Stomach (tissue), 8 donors: ENCODE measurements at regions not wholly inside any gene's neighbourhood (a gene's known extent, or its start where the extent isn't known, plus 50 kb on each side); places are given as distances from the start of the nearest gene placed in this dataset.

Experiments
- DNase-seq, 2 donors: peaks; one replicate each; pipeline versions ENCODE4 v3.0.0 to v3.0.0-alpha.2; 2013 to 2019
- H3K27ac ChIP-seq, 5 donors: fragments of 200-600 bp in 4 of 5; sonication (generic) in 4 of 5; one replicate each; pipeline ENCODE4 v1.5.1; 2013 to 2019; ENCODE audit warnings: mild to moderate bottlenecking in 1 of 5, moderate library complexity in 1 of 5
- H3K27me3 ChIP-seq, 3 donors: fragments of 200-600 bp; sonication (generic); one replicate each; pipeline ENCODE4 v1.5.1; 2017 to 2019; ENCODE audit warnings: mixed run types in 1 of 3
- H3K36me3 ChIP-seq, 4 donors: fragments of 200-600 bp; sonication (generic); 1 replicate in 3 of 4; 2 replicates in 1 of 4; pipeline ENCODE4 v1.5.1; 2016 to 2019
- H3K4me1 ChIP-seq, 4 donors: fragments of 200-600 bp; sonication (generic); one replicate each; pipeline ENCODE4 v1.5.1; 2016 to 2019
- H3K4me3 ChIP-seq, 4 donors: fragments of 200-600 bp; sonication (generic) in 3 of 4; one replicate each; pipeline ENCODE4 v1.5.1; 2016 to 2019; ENCODE audit warnings: mild to moderate bottlenecking in 1 of 4
- H3K9me3 ChIP-seq, 4 donors: fragments of 200-600 bp; sonication (generic); one replicate each; pipeline ENCODE4 v1.5.1; 2016 to 2019
- CTCF ChIP-seq, 7 experiments: fragments of 450-650 bp in 4 of 7; fragments of 200-600 bp in 3 of 7; sonication (generic) in 3 of 7; IDR thresholded peaks; one replicate each; pipeline ENCODE4 v1.5.1; 2016 to 2019; ENCODE audit warnings: antibody characterized with exemption in 7 of 7, control low read depth in 2 of 7, mild to moderate bottlenecking in 1 of 7
- EP300 ChIP-seq: sonication (generic); formaldehyde crosslinking; IDR thresholded peaks from one replicate; pipeline ENCODE4 v1.6.1; 2017; ENCODE audit warnings: antibody characterized with exemption
- POLR2A ChIP-seq, 4 donors: fragments of 450-650 bp; IDR thresholded peaks; one replicate each; pipeline ENCODE4 v1.6.1; 2016; ENCODE audit warnings: antibody characterized with exemption in 4 of 4, control low read depth in 2 of 4, mild to moderate bottlenecking in 1 of 4, moderate library complexity in 1 of 4
- POLR2AphosphoS5 ChIP-seq, 3 donors: sonication (generic); formaldehyde crosslinking; IDR thresholded peaks; one replicate each; pipeline ENCODE4 v1.6.1; 2016; ENCODE audit warnings: antibody characterized with exemption in 3 of 3
- WGBS, 5 donors: extraction: QIAGEN DNeasy Blood & Tissue Kit in 3 of 5; methylation state at CpG; one replicate each; pipeline versions ENCODE4 v1.1.5 to v1.1.7; 2013 to 2018; 5-methylcytosine and 5-hydroxymethylcytosine counted together
- intact Hi-C: fragments of 100-400 bp; cut with DNase I; formaldehyde crosslinking; loops from one replicate; pipeline ENCODE4 v1.15.1; 2023; ENCODE audit warnings: low total_unique reads
- donor health status: healthy with polysubstance abuse.
- donor health status: Bipolar disorder and iron deficiency.
- donor health status: healthy.

DNA sequence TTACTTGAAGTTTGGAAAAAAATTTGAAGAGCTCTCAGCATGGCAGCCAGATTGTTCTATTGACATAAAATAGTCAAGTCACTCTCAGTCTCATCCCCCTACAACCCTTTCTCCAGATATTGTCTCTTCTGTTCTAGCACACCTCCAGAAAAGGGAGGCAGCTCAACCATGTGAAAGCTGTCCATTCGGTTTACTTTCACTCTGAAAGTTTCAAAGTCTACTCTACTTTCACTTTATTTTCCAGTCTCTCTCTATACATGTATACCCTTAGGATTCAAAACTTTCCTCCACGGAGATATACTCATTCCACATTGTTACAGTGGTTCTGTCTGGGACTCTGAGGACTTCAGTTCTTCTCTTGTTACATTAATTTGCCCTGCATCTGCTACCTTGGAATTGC lies 111.0 kb upstream of the STAC start:
- no peak overlapping the region for H3K27ac ChIP-seq
- 74 to 88% (median 82%) methylated on average over 2 of the region's 2 CpGs for WGBS, 5 donors
- H3K36me3 ChIP-seq: no peaks in the 10 kb centered on the region
- no peak overlapping the region for H3K4me3 ChIP-seq
- no peaks in the 10 kb centered on the region for H3K4me1 ChIP-seq
- peaks cover 0 to 10% (median under 1%) of the 10 kb centered on the region in 4 donors for H3K9me3 ChIP-seq
- DNase-seq: no peak
- intact Hi-C loops: no loop called here
- no peaks in the 10 kb centered on the region for H3K27me3 ChIP-seq
- TF ChIP-seq EP300: no peak
- TF ChIP-seq POLR2AphosphoS5 (IDR thresholded peaks at IDR 0.05): no peak
- TF ChIP-seq POLR2A (IDR thresholded peaks at IDR 0.05): no peak
- no peak for TF ChIP-seq CTCF (IDR thresholded peaks at IDR 0.05)

GRCh38 chr3:36282766-36283165 lies 97.5 kb upstream of the STAC start:
- Histone ChIP-seq H3K27ac (no peak overlapping the region), H3K27me3 (no peaks in the 10 kb centered on the region), H3K9me3 (peaks cover 0 to 8% (median 0%) of the 10 kb centered on the region in 4 donors), H3K4me3 (no peak overlapping the region), H3K4me1 (peaks cover 0 to 5% (median 0%) of the 10 kb centered on the region in 4 donors), H3K36me3 (no peaks in the 10 kb centered on the region)
- TF ChIP-seq EP300 (no peak), CTCF (IDR thresholded peaks at IDR 0.05) (no peak), POLR2AphosphoS5 (IDR thresholded peaks at IDR 0.05) (no peak), POLR2A (IDR thresholded peaks at IDR 0.05) (no peak)
- intact Hi-C loops: no loop called here
- 23 to 31% (median 26%) methylated on average over 3 of the region's 3 CpGs for WGBS, 5 donors
- no peak for DNase-seq

GRCh38 chr3:36295296-36295695 lies 85.0 kb upstream of the STAC start:
- TF ChIP-seq EP300: no peak
- no peak for TF ChIP-seq CTCF (IDR thresholded peaks at IDR 0.05)
- no peak for TF ChIP-seq POLR2A (IDR thresholded peaks at IDR 0.05)
- no peak overlapping the region for H3K27ac ChIP-seq
- intact Hi-C loops: no loop called here

DNA sequence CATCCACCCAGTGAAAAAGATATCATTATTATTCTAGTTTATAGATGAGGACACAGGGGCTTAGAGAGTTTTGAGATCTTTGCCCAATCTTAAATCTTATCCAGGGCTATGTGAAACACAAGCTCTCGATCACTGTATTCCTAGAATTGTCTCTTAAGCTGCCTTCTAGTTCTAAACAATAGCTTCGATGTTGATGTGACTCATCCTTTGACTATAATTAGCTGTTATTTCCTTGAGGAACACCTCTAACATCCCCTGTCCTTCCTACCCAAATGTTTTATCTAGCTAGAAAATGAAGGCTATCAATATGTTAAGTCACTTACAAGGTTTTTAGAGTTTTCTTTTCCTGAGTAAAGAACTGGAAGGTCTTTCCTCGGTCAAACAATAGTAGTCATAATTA lies 83.1 kb upstream of the STAC start:
- TF ChIP-seq POLR2A (IDR thresholded peaks at IDR 0.05) (no peak), POLR2AphosphoS5 (IDR thresholded peaks at IDR 0.05) (no peak), CTCF (IDR thresholded peaks at IDR 0.05) (no peak), EP300 (no peak)
- WGBS, 5 donors: 71 to 79% (median 79%) methylated on average over 3 of the region's 3 CpGs
- DNase-seq: no peak
- Histone ChIP-seq H3K4me3 (no peak overlapping the region), H3K36me3 (no peaks in the 10 kb centered on the region), H3K27ac (no peak overlapping the region), H3K9me3 (peaks cover 0 to 6% (median 0%) of the 10 kb centered on the region in 4 donors), H3K27me3 (no peaks in the 10 kb centered on the region), H3K4me1 (peaks cover 0 to 5% (median 0%) of the 10 kb centered on the region in 4 donors)
- intact Hi-C loops: no loop called here

More at GRCh38 chr3:36295296-36295695, 85.0 kb upstream of the STAC start:
- H3K4me3 ChIP-seq: no peak overlapping the region
- no peak for DNase-seq
- H3K9me3 ChIP-seq: peaks cover 0 to 6% (median 0%) of the 10 kb centered on the region in 4 donors
- H3K4me1 ChIP-seq: peaks cover 0 to 5% (median 0%) of the 10 kb centered on the region in 4 donors
- no peaks in the 10 kb centered on the region for H3K36me3 ChIP-seq
- no peaks in the 10 kb centered on the region for H3K27me3 ChIP-seq
